IPS DF 19.7 (cell line): ENCODE measurements at regions not wholly inside any gene's neighbourhood (a gene's known extent, or its start where the extent isn't known, plus 50 kb on each side); places are given as distances from the start of the nearest gene placed in this dataset.
"Not testable (repeated sequence)": the region's sequence is repeated elsewhere in the genome, so short reads cannot be mapped to it uniquely, and the experiment has no call there.

ENCODE experiments used
- DNase-seq: peaks from one replicate; pipeline ENCODE4 v3.0.0-alpha.2; 2013; ENCODE audit warnings: low read depth, low spot score

GRCh38 chr9:107588393-107588792, 98.8 kb upstream of the KLF4 start:
- no peak for DNase-seq

- DNase-seq = no peak
These were observed 97.8 kb upstream of the KLF4 start for GRCh38 chr9:107587191-107587963.

- DNase-seq = no peak
These were observed 96.9 kb upstream of the KLF4 start for GRCh38 chr9:107586493-107586892.

GRCh38 chr9:107585465-107585864, 95.9 kb upstream of the KLF4 start:
- no peak for DNase-seq

GRCh38 chr9:107584944-107585343, 95.4 kb upstream of the KLF4 start:
- DNase-seq = no peak

GRCh38 chr9:107584186-107584585, 94.6 kb upstream of the KLF4 start:
- DNase-seq = no peak

- DNase-seq = no peak
These were observed 87.7 kb upstream of the KLF4 start for GRCh38 chr9:107577140-107577776.

GRCh38 chr9:107571148-107571547, 81.6 kb upstream of the KLF4 start:
- DNase-seq = no peak

- DNase-seq = no peak
These were observed 79.6 kb upstream of the KLF4 start for GRCh38 chr9:107569174-107569573.

- DNase-seq = not testable (repeated sequence)
These were observed 78.8 kb upstream of the KLF4 start for GRCh38 chr9:107568406-107568805.

- no peak for DNase-seq
These were observed 77.9 kb upstream of the KLF4 start for GRCh38 chr9:107567462-107567861.

- no peak for DNase-seq
These were observed 77.1 kb upstream of the KLF4 start for GRCh38 chr9:107566611-107567061.

- no peak for DNase-seq
These were observed 73.2 kb upstream of the KLF4 start for GRCh38 chr9:107562798-107563197.

GRCh38 chr9:107559494-107560086, 70.0 kb upstream of the KLF4 start:
- no peak for DNase-seq

GRCh38 chr9:107557236-107557990, 67.8 kb upstream of the KLF4 start:
- DNase-seq = no peak

- no peak for DNase-seq
These were observed 65.1 kb upstream of the KLF4 start for GRCh38 chr9:107554636-107555035.

- no peak for DNase-seq
These were observed 59.0 kb upstream of the KLF4 start for GRCh38 chr9:107548298-107549142.

GRCh38 chr9:107547772-107548297, 58.3 kb upstream of the KLF4 start:
- no peak for DNase-seq

- no peak for DNase-seq
These were observed 57.7 kb upstream of the KLF4 start for GRCh38 chr9:107547303-107547702.

GRCh38 chr9:107546859-107547258, 57.3 kb upstream of the KLF4 start:
- no peak for DNase-seq

GRCh38 chr9:107545036-107545435, 55.5 kb upstream of the KLF4 start:
- no peak for DNase-seq
